WERI-Rb-1 (cell line): ENCODE measurements at regions not wholly inside any gene's neighbourhood (a gene's known extent, or its start where the extent isn't known, plus 50 kb on each side); places are given as distances from the start of the nearest gene placed in this dataset.
"Not testable (repeated sequence)": the region's sequence is repeated elsewhere in the genome, so short reads cannot be mapped to it uniquely, and the experiment has no call there.

Source experiments
- DNase-seq: peaks from one replicate; pipeline ENCODE4 v3.0.0-alpha.2; 2020
- H3K27ac ChIP-seq: fragments of 250-450 bp; sonication (Bioruptor Pico); 2 replicates; pipeline ENCODE4 v1.5.1; 2020; ENCODE audit warnings: mild to moderate bottlenecking, moderate library complexity
- H3K27me3 ChIP-seq: fragments of 250-450 bp; sonication (Bioruptor Pico); 2 replicates; pipeline ENCODE4 v1.5.1; 2021; ENCODE audit warnings: mild to moderate bottlenecking, low read depth, moderate library complexity; ENCODE audit not compliant: insufficient read depth, severe bottlenecking
- H3K36me3 ChIP-seq: fragments of 250-450 bp; sonication (Bioruptor Pico); 2 replicates; pipeline ENCODE4 v1.5.1; 2020; ENCODE audit warnings: mild to moderate bottlenecking, moderate library complexity
- H3K4me3 ChIP-seq: 2 replicates; pipeline ENCODE4 v1.5.1; 2011; ENCODE audit warnings: low read depth, mild to moderate bottlenecking, control low read depth, low read length
- H3K9me3 ChIP-seq: fragments of 250-450 bp; sonication (Bioruptor Pico); 2 replicates; pipeline ENCODE4 v1.5.1; 2021; ENCODE audit warnings: mild to moderate bottlenecking, moderate library complexity; ENCODE audit not compliant: severe bottlenecking
- TF ChIP-seq, protein P1 (sequence below): IDR thresholded peaks from 2 replicates; pipeline ENCODE4 v1.5.1; 2011; ENCODE audit warnings: low read depth, mild to moderate bottlenecking, control low read depth, inconsistent platforms, low read length

DNA sequence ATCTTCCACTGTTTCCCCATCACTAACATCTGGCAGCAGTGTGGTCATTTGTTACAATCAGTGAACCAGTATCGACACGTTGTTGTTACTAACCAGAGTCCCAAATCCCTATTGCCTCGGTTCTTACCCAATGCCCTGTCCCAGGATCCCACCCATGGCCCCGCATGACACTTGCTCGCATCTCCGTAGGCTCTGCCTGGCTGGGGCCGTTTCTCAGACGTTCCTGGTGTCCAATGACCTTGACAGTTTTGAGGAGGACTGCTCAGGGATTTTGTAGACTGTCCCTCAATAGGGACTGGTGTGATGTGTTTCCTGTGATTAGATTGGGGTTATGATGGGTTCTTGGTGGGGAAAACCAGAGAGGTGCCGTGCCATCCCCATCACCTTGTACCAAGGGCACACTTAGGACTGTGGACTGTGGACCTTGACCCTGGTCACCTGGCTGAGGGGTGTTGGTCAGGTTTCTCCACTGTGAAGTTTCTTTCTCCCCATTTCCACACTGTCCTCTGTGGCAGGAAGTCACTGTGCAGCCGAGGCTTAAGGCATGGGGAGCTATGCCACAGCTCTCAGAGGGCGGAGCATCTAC lies 108.4 kb downstream of the ADRA2C start:
- DNase-seq = peak; percentile 5
- H3K4me3 ChIP-seq = no peak overlapping the region
- H3K9me3 ChIP-seq = peaks cover 3% of the 10 kb centered on the region
- no peaks in the 10 kb centered on the region for H3K36me3 ChIP-seq
- no peaks in the 10 kb centered on the region for H3K27me3 ChIP-seq
- no peak overlapping the region for H3K27ac ChIP-seq
- TF ChIP-seq, protein P1, sequence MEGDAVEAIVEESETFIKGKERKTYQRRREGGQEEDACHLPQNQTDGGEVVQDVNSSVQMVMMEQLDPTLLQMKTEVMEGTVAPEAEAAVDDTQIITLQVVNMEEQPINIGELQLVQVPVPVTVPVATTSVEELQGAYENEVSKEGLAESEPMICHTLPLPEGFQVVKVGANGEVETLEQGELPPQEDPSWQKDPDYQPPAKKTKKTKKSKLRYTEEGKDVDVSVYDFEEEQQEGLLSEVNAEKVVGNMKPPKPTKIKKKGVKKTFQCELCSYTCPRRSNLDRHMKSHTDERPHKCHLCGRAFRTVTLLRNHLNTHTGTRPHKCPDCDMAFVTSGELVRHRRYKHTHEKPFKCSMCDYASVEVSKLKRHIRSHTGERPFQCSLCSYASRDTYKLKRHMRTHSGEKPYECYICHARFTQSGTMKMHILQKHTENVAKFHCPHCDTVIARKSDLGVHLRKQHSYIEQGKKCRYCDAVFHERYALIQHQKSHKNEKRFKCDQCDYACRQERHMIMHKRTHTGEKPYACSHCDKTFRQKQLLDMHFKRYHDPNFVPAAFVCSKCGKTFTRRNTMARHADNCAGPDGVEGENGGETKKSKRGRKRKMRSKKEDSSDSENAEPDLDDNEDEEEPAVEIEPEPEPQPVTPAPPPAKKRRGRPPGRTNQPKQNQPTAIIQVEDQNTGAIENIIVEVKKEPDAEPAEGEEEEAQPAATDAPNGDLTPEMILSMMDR = no peak

GRCh38 chr4:3875466-3875865 lies 109.3 kb downstream of the ADRA2C start:
- Histone ChIP-seq H3K27ac (no peak overlapping the region), H3K36me3 (no peaks in the 10 kb centered on the region), H3K27me3 (no peaks in the 10 kb centered on the region), H3K4me3 (no peak overlapping the region), H3K9me3 (peaks cover 3% of the 10 kb centered on the region)
- no peak for DNase-seq
- TF ChIP-seq, protein P1 = no peak

- DNase-seq, H3K36me3 ChIP-seq, H3K4me3 ChIP-seq, H3K27me3 ChIP-seq, H3K27ac ChIP-seq, H3K9me3 ChIP-seq: not testable (repeated sequence)
Measured at GRCh38 chr4:3876057-3876845, 110.1 kb downstream of the ADRA2C start.

GRCh38 chr4:3877236-3877635 lies 111.1 kb downstream of the ADRA2C start:
- no peak for DNase-seq
- Histone ChIP-seq H3K4me3 (no peak overlapping the region), H3K27ac (no peak overlapping the region), H3K36me3 (no peaks in the 10 kb centered on the region), H3K9me3 (peaks cover 3% of the 10 kb centered on the region), H3K27me3 (no peaks in the 10 kb centered on the region)
- TF ChIP-seq, protein P1 = no peak

DNA sequence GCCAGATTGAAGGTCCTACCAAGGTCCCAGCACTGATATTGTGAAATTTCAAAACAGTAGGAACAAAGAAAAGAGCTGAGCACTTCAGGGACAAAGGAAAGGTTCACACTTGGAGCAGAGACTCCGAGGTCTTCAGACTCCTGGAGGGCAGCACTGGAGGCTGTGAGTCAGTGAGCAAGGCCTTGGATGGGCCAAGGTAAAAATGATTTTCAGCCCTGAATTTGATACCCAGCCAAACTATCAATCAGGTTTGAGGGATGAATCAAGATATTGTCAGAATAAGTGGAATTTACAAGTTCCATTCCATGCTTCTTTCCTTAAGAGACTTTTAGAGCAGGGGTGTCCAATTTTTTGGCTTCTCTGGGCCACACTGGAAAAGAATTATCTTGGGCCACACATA lies 111.7 kb downstream of the ADRA2C start:
- no peaks in the 10 kb centered on the region for H3K36me3 ChIP-seq
- TF ChIP-seq, protein P1 = no peak
- DNase-seq = no peak
- H3K27me3 ChIP-seq = no peaks in the 10 kb centered on the region
- no peak overlapping the region for H3K27ac ChIP-seq
- no peak overlapping the region for H3K4me3 ChIP-seq
- peaks cover 3% of the 10 kb centered on the region for H3K9me3 ChIP-seq

DNA sequence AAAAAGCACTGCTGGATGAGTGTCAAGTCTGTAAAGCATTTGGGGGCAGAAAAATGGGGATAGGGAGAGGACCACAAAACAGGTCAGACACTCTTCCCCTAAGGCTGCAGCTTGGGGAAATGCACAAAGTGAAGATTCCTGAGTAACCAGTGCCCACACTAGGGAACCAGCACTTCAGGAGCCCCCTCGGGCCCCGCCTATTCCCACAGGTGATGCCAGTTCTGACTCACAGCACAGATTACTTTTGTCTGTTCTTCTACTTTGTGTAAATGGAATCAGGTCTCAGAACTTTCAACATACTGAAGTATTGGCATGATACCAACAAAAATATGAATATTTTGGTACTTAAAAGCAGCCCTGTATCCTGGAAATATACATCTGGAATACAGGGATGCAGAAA lies 112.5 kb downstream of the ADRA2C start:
- TF ChIP-seq, protein P1 = no peak
- no peak for DNase-seq
- Histone ChIP-seq H3K27me3 (no peaks in the 10 kb centered on the region), H3K27ac (no peak overlapping the region), H3K9me3 (peaks cover 3% of the 10 kb centered on the region), H3K4me3 (no peak overlapping the region), H3K36me3 (no peaks in the 10 kb centered on the region)
